Astrocyte of the spinal cord (primary cell): ENCODE measurements at regions not wholly inside any gene's neighbourhood (a gene's known extent, or its start where the extent isn't known, plus 50 kb on each side); places are given as distances from the start of the nearest gene placed in this dataset.

Experiments used
- DNase-seq: peaks from one replicate; pipeline ENCODE4 v3.0.0; 2011; ENCODE audit warnings: low read depth, low spot score
- H3K4me3 ChIP-seq: 2 replicates; pipeline ENCODE4 v1.5.1; 2011; ENCODE audit warnings: low read depth, mild to moderate bottlenecking, low read length, moderate library complexity
- CTCF ChIP-seq: IDR thresholded peaks from 2 replicates; pipeline ENCODE4 v1.5.1; 2012; ENCODE audit warnings: low read depth, mild to moderate bottlenecking, low read length, inconsistent platforms
- in situ Hi-C: cut with HindIII; loops from 2 replicates; pipeline ENCODE4 v1.10.0; 2017; ENCODE audit warnings: low sequenced_read_pairs

GRCh38 chr3:189573004-189573403 is 58.2 kb upstream of the TP63 start:
- no peak for TF ChIP-seq CTCF
- no peak for DNase-seq
- in situ Hi-C loops: no loop called here

DNA sequence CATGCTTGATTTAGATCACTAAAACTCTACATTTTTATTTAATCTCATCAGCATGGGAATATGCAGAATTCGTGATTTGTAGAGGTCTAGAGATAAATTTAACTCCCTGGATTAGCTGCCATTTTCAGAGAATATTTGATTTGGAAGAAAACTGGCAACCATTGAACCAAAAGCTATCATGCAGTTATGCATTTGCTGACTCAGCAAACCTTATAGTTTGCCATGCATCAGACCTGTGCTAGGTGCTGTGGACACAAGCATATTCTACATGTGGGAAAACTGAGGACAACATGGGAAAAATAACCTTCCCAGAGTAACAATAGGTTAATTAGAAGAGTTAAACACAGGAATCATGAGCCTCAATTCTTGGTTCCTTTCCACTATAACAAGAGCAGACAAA is 54.7 kb upstream of the TP63 start:
- no peak overlapping the region for H3K4me3 ChIP-seq
- TF ChIP-seq CTCF: no peak
- in situ Hi-C loops: no loop called here
- no peak for DNase-seq

More at GRCh38 chr3:189573004-189573403, 58.2 kb upstream of the TP63 start:
- no peak overlapping the region for H3K4me3 ChIP-seq

- TF ChIP-seq CTCF: no peak
- in situ Hi-C loops: no loop called here
- H3K4me3 ChIP-seq: no peak overlapping the region
- DNase-seq: no peak
Measured at GRCh38 chr3:189577050-189577951, 53.9 kb upstream of the TP63 start.

- no peak for TF ChIP-seq CTCF
- in situ Hi-C loops: no loop called here
- DNase-seq: no peak
Measured at GRCh38 chr3:189580190-189580589, 51.0 kb upstream of the TP63 start.

More at GRCh38 chr3:189580190-189580589, 51.0 kb upstream of the TP63 start:
- H3K4me3 ChIP-seq: no peak overlapping the region
